Astrocyte (in vitro differentiated cells and primary cell): ENCODE measurements at regions not wholly inside any gene's neighbourhood (a gene's known extent, or its start where the extent isn't known, plus 50 kb on each side); places are given as distances from the start of the nearest gene placed in this dataset.

ENCODE experiments used
- DNase-seq: peaks from one replicate; pipeline ENCODE4 v3.0.0-alpha.2; 2010; ENCODE audit warnings: low read depth
- FAIRE-seq: peaks from 2 replicates; lab custom pipeline; 2011; peaks lifted over from hg19 to GRCh38; lab: Jason Lieb, UNC
- H2AFZ ChIP-seq: 2 replicates; pipeline ENCODE4 v1.6.0; 2012; ENCODE audit warnings: low read depth, low read length, inconsistent platforms
- H3K27ac ChIP-seq: 2 replicates; pipeline ENCODE4 v1.5.1; 2011; ENCODE audit warnings: low read depth, low read length, inconsistent platforms
- H3K27me3 ChIP-seq: 2 replicates; pipeline ENCODE4 v1.6.0; 2011; ENCODE audit warnings: low read length, inconsistent platforms; ENCODE audit not compliant: insufficient read depth
- H3K36me3 ChIP-seq: 2 replicates; pipeline ENCODE4 v1.5.1; 2011; ENCODE audit warnings: low read length, inconsistent platforms; ENCODE audit not compliant: insufficient read depth
- H3K4me1 ChIP-seq: 2 replicates; pipeline ENCODE4 v1.5.1; 2011; ENCODE audit warnings: low read length, inconsistent platforms; ENCODE audit not compliant: insufficient read depth
- H3K4me2 ChIP-seq: 2 replicates; pipeline ENCODE4 v1.6.0; 2012; ENCODE audit warnings: low read length, inconsistent platforms
- H3K4me3 ChIP-seq: 2 replicates; pipeline ENCODE4 v1.5.1; 2011; ENCODE audit warnings: low read depth, mild to moderate bottlenecking, low read length, inconsistent platforms; ENCODE audit not compliant: insufficient read depth
- H3K79me2 ChIP-seq: 2 replicates; pipeline ENCODE4 v1.6.0; 2012; ENCODE audit warnings: mild to moderate bottlenecking, low read length, inconsistent platforms; ENCODE audit not compliant: insufficient read depth
- H3K9ac ChIP-seq: 2 replicates; pipeline ENCODE4 v1.6.0; 2012; ENCODE audit warnings: mild to moderate bottlenecking, low read length, inconsistent platforms
- H3K9me3 ChIP-seq: 2 replicates; pipeline ENCODE4 v1.5.1; 2012; ENCODE audit warnings: low read depth, mild to moderate bottlenecking, low read length, inconsistent platforms; ENCODE audit not compliant: insufficient read depth
- H4K20me1 ChIP-seq: 2 replicates; pipeline ENCODE4 v1.6.0; 2012; ENCODE audit warnings: low read length, inconsistent platforms; ENCODE audit not compliant: insufficient read depth
- H3K27ac Mint-ChIP-seq: one replicate; pipeline ENCODE4 v1.8.0; 2021; ENCODE audit warnings: mild to moderate bottlenecking, mixed read lengths; ENCODE audit not compliant: unreplicated experiment
- H3K27me3 Mint-ChIP-seq: one replicate; pipeline ENCODE4 v1.8.0; 2021; ENCODE audit warnings: low read depth, mixed read lengths; ENCODE audit not compliant: unreplicated experiment
- H3K36me3 Mint-ChIP-seq: one replicate; pipeline ENCODE4 v1.8.0; 2021; ENCODE audit warnings: low read depth, mixed read lengths; ENCODE audit not compliant: unreplicated experiment
- H3K4me1 Mint-ChIP-seq: one replicate; pipeline ENCODE4 v1.8.0; 2021; ENCODE audit warnings: low read depth, mixed read lengths; ENCODE audit not compliant: unreplicated experiment
- H3K4me3 Mint-ChIP-seq: one replicate; pipeline ENCODE4 v1.8.0; 2021; ENCODE audit warnings: mild to moderate bottlenecking, moderate library complexity, mixed read lengths; ENCODE audit not compliant: unreplicated experiment
- H3K9me3 Mint-ChIP-seq: one replicate; pipeline ENCODE4 v1.8.0; 2021; ENCODE audit warnings: mild to moderate bottlenecking, mixed read lengths; ENCODE audit not compliant: unreplicated experiment
- CTCF ChIP-seq: IDR thresholded peaks from 2 replicates; pipeline ENCODE4 v1.5.1; 2011; ENCODE audit warnings: low read depth, mild to moderate bottlenecking, inconsistent platforms, low read length, moderate library complexity; ENCODE audit not compliant: insufficient read depth
- EZH2 ChIP-seq: IDR thresholded peaks from 2 replicates; pipeline ENCODE4 v1.6.1; 2012; ENCODE audit warnings: mild to moderate bottlenecking, low read length, inconsistent platforms; ENCODE audit not compliant: insufficient read depth

- Histone ChIP-seq H3K9me3 (no peaks in the 10 kb centered on the region), H2AFZ (no peak overlapping the region), H3K4me3 (no peak overlapping the region), H3K9ac (no peak overlapping the region), H3K4me1 (no peaks in the 10 kb centered on the region), H4K20me1 (no peaks in the 10 kb centered on the region), H3K27me3 (no peaks in the 10 kb centered on the region), H3K4me2 (no peak overlapping the region), H3K27ac (no peak overlapping the region), H3K36me3 (no peaks in the 10 kb centered on the region), H3K79me2 (no peaks in the 10 kb centered on the region)
- TF ChIP-seq CTCF, result no peak
- no peak for TF ChIP-seq EZH2
- FAIRE-seq (no peak), DNase-seq (no peak)
- no peaks in the 10 kb centered on the region for H3K36me3 Mint-ChIP-seq
- no peak overlapping the region for H3K27ac Mint-ChIP-seq
- peaks cover 30% of the 10 kb centered on the region for H3K27me3 Mint-ChIP-seq
- H3K4me1 Mint-ChIP-seq, result no peaks in the 10 kb centered on the region
- peaks cover 3% of the 10 kb centered on the region for H3K9me3 Mint-ChIP-seq
- H3K4me3 Mint-ChIP-seq, result no peak overlapping the region
These were observed 129.1 kb downstream of the TTLL2 start for GRCh38 chr6:167454003-167454402.

GRCh38 chr6:167455371-167455770 is 130.5 kb downstream of the TTLL2 start:
- H3K27me3 ChIP-seq, result no peaks in the 10 kb centered on the region
- peaks cover 3% of the 10 kb centered on the region for H3K9me3 Mint-ChIP-seq
- no peak overlapping the region for H3K4me2 ChIP-seq
- H3K79me2 ChIP-seq, result no peaks in the 10 kb centered on the region
- no peak overlapping the region for H3K4me3 ChIP-seq
- H3K4me3 Mint-ChIP-seq, result no peak overlapping the region
- TF ChIP-seq EZH2 (no peak), CTCF (no peak)
- H3K36me3 Mint-ChIP-seq, result no peaks in the 10 kb centered on the region
- FAIRE-seq (no peak), DNase-seq (no peak)
- H4K20me1 ChIP-seq, result no peaks in the 10 kb centered on the region
- no peaks in the 10 kb centered on the region for H3K4me1 ChIP-seq
- H3K4me1 Mint-ChIP-seq, result no peaks in the 10 kb centered on the region
- H2AFZ ChIP-seq, result no peak overlapping the region
- no peaks in the 10 kb centered on the region for H3K9me3 ChIP-seq
- no peak overlapping the region for H3K9ac ChIP-seq
- no peak overlapping the region for H3K27ac Mint-ChIP-seq
- peaks cover 32% of the 10 kb centered on the region for H3K27me3 Mint-ChIP-seq
- H3K36me3 ChIP-seq, result no peaks in the 10 kb centered on the region
- no peak overlapping the region for H3K27ac ChIP-seq

GRCh38 chr6:167462514-167463312 is 137.8 kb downstream of the TTLL2 start:
- Histone ChIP-seq H4K20me1 (no peaks in the 10 kb centered on the region), H2AFZ (no peak overlapping the region), H3K4me3 (no peak overlapping the region), H3K36me3 (no peaks in the 10 kb centered on the region), H3K4me2 (no peak overlapping the region), H3K9ac (no peak overlapping the region), H3K27ac (no peak overlapping the region), H3K9me3 (no peaks in the 10 kb centered on the region), H3K4me1 (no peaks in the 10 kb centered on the region), H3K79me2 (no peaks in the 10 kb centered on the region), H3K27me3 (no peaks in the 10 kb centered on the region)
- H3K4me1 Mint-ChIP-seq, result peaks cover 3% of the 10 kb centered on the region
- H3K9me3 Mint-ChIP-seq, result no peaks in the 10 kb centered on the region
- no peak overlapping the region for H3K27ac Mint-ChIP-seq
- H3K27me3 Mint-ChIP-seq, result peaks cover 40% of the 10 kb centered on the region
- no peak for DNase-seq
- TF ChIP-seq CTCF (no peak), EZH2 (no peak)
- H3K4me3 Mint-ChIP-seq, result no peak overlapping the region
- no peaks in the 10 kb centered on the region for H3K36me3 Mint-ChIP-seq
- FAIRE-seq, result no peak
